ENCODE measurements at regions not wholly inside any gene's neighbourhood (a gene's known extent, or its start where the extent isn't known, plus 50 kb on each side); places are given as distances from the start of the nearest gene placed in this dataset.
A peak's percentile ranks its signal among the peaks of the same experiment; 100 is the strongest.

DNA sequence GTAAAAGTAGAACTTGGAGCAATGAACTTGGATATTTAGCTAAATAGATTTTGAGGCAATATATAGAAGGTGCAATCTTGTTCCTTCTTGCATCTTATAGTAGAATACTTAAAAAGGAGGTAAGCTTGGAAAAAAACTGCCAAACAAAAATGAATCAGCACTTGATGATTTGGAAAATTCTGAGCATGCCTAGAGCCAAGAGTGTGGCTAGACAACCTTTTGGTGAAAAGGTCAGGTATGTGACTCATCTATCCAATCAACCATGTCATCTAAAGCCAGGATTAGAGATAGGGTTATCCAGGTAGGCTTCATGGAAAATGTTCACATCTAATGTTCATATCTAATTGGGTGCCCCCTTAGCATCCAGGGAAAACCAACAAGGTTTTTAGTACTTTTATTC lies 515.0 kb downstream of the COL11A1 start:
- H3K4me1 ChIP-seq (ENCODE audit: insufficient read depth): no peaks in the 10 kb centered on the region
- H2AFZ ChIP-seq: no peak overlapping the region
- H3K79me2 ChIP-seq: no peaks in the 10 kb centered on the region
- H3K27ac ChIP-seq: no peak overlapping the region
- no peaks in the 10 kb centered on the region for H3K27me3 ChIP-seq
- TF ChIP-seq, protein P1, sequence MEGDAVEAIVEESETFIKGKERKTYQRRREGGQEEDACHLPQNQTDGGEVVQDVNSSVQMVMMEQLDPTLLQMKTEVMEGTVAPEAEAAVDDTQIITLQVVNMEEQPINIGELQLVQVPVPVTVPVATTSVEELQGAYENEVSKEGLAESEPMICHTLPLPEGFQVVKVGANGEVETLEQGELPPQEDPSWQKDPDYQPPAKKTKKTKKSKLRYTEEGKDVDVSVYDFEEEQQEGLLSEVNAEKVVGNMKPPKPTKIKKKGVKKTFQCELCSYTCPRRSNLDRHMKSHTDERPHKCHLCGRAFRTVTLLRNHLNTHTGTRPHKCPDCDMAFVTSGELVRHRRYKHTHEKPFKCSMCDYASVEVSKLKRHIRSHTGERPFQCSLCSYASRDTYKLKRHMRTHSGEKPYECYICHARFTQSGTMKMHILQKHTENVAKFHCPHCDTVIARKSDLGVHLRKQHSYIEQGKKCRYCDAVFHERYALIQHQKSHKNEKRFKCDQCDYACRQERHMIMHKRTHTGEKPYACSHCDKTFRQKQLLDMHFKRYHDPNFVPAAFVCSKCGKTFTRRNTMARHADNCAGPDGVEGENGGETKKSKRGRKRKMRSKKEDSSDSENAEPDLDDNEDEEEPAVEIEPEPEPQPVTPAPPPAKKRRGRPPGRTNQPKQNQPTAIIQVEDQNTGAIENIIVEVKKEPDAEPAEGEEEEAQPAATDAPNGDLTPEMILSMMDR (IDR thresholded peaks at IDR 0.05; ENCODE audit: poor library complexity): no peak
- no peak for TF ChIP-seq EZH2phosphoT487 (IDR thresholded peaks at IDR 0.05; ENCODE audit: low read depth, severe bottlenecking, unreplicated experiment)
- TF ChIP-seq EZH2 (IDR thresholded peaks at IDR 0.05; ENCODE audit: borderline replicate concordance): no peak
- H3K9me3 ChIP-seq (ENCODE audit: low read depth): no peaks in the 10 kb centered on the region
- no peaks in the 10 kb centered on the region for H3K9me2 ChIP-seq (replicated peaks; ENCODE audit: insufficient read depth)
- H3K36me3 ChIP-seq (replicated peaks; ENCODE audit: insufficient read depth, low read depth): no peaks in the 10 kb centered on the region
- no peak for DNase-seq (ENCODE audit: low spot score)
- H3K4me2 ChIP-seq: no peak overlapping the region
- H4K20me1 ChIP-seq (ENCODE audit: insufficient read depth, poor library complexity, severe bottlenecking): no peaks in the 10 kb centered on the region
- no peak overlapping the region for H3K4me3 ChIP-seq

DNA sequence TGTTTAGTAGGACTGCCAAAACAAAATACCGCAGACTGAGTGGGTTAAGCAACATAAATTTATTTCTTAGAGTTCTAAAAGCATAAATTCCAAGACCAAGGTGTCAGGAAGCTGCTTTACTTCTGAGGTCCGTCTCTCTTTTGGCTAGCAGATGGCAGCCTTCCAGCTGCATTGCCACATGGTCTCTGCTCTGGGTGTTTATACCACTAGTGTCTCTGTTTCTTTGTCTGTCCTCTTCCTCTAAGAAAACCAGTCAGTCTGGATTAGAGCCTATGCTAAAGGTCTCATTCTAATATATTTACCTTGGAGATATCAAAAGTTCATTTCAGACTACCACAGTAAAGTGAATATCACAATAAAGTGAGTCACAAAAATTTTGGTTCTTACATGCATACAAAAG lies 519.8 kb downstream of the COL11A1 start:
- TF ChIP-seq, protein P1 (IDR thresholded peaks at IDR 0.05; ENCODE audit: poor library complexity): no peak
- TF ChIP-seq EZH2 (IDR thresholded peaks at IDR 0.05; ENCODE audit: borderline replicate concordance) (no peak), EZH2phosphoT487 (IDR thresholded peaks at IDR 0.05; ENCODE audit: low read depth, severe bottlenecking, unreplicated experiment) (no peak)
- Histone ChIP-seq H3K79me2 (no peaks in the 10 kb centered on the region), H3K27ac (no peak overlapping the region), H3K36me3 (replicated peaks; ENCODE audit: insufficient read depth, low read depth) (no peaks in the 10 kb centered on the region), H3K9me2 (replicated peaks; ENCODE audit: insufficient read depth) (no peaks in the 10 kb centered on the region), H3K27me3 (no peaks in the 10 kb centered on the region), H2AFZ (no peak overlapping the region), H3K4me1 (ENCODE audit: insufficient read depth) (no peaks in the 10 kb centered on the region), H4K20me1 (ENCODE audit: insufficient read depth, poor library complexity, severe bottlenecking) (no peaks in the 10 kb centered on the region), H3K4me2 (no peak overlapping the region), H3K9me3 (ENCODE audit: low read depth) (no peaks in the 10 kb centered on the region), H3K4me3 (no peak overlapping the region)
- WGBS (ENCODE audit: low lambda C conversion rate, missing lambda C conversion rate): 64% methylated on average over 2 of the region's 2 CpGs
- peak; percentile 7 for DNase-seq (ENCODE audit: low spot score)

DNA sequence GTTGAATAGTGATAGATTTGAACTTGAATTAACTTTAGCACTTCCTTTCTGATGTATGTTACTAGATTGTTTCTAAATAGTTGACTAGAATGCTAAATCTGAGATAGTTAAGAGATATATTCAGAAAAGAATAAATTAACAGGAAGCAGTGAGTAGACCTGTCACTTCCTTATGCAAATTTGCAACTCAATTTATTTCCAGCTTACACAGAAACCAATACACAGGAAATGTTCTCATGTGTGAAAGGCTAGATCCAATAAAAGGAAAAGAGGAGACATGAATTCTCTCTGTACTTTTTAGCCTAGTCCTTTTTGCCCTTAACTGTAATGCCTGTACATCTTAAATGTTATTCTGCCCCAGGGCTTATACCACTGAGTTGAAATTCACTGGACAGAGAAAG lies 522.3 kb downstream of the COL11A1 start:
- TF ChIP-seq, protein P1 (IDR thresholded peaks at IDR 0.05; ENCODE audit: poor library complexity): no peak
- TF ChIP-seq EZH2 (IDR thresholded peaks at IDR 0.05; ENCODE audit: borderline replicate concordance) (no peak), EZH2phosphoT487 (IDR thresholded peaks at IDR 0.05; ENCODE audit: low read depth, severe bottlenecking, unreplicated experiment) (no peak)
- no peaks in the 10 kb centered on the region for H4K20me1 ChIP-seq (ENCODE audit: insufficient read depth, poor library complexity, severe bottlenecking)
- H3K4me1 ChIP-seq (ENCODE audit: insufficient read depth): no peaks in the 10 kb centered on the region
- no peaks in the 10 kb centered on the region for H3K79me2 ChIP-seq
- H3K27ac ChIP-seq: no peak overlapping the region
- no peaks in the 10 kb centered on the region for H3K9me3 ChIP-seq (ENCODE audit: low read depth)
- H3K4me2 ChIP-seq: no peak overlapping the region
- H3K9me2 ChIP-seq (replicated peaks; ENCODE audit: insufficient read depth): no peaks in the 10 kb centered on the region
- no peak overlapping the region for H3K4me3 ChIP-seq
- no peak for DNase-seq (ENCODE audit: low spot score)
- H3K27me3 ChIP-seq: no peaks in the 10 kb centered on the region
- H2AFZ ChIP-seq: no peak overlapping the region
- H3K36me3 ChIP-seq (replicated peaks; ENCODE audit: insufficient read depth, low read depth): no peaks in the 10 kb centered on the region

DNA sequence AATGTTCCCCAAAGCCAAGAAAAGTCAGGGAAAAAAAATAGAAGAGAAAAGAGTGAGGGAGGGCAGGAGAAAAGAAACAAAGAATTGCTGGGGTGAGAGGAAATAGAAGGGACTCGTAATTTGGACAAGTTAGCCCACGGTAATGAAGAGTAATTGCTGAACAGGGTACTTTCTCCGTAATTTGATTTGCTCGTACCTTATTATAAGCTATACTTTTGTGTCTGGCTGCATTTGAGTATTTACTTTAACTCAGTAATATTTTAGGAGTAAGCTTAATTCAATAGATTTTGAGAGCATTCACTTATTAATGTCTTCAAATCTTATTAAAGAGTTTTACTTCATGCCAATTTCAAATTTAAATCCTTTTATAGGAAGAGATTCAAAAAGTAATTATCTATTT lies 527.5 kb downstream of the COL11A1 start:
- DNase-seq (ENCODE audit: low spot score): no peak
- H2AFZ ChIP-seq: no peak overlapping the region
- no peaks in the 10 kb centered on the region for H3K4me1 ChIP-seq (ENCODE audit: insufficient read depth)
- no peaks in the 10 kb centered on the region for H3K36me3 ChIP-seq (replicated peaks; ENCODE audit: insufficient read depth, low read depth)
- H3K27me3 ChIP-seq: no peaks in the 10 kb centered on the region
- no peak overlapping the region for H3K4me3 ChIP-seq
- 91% methylated on average over 4 of the region's 4 CpGs for WGBS (ENCODE audit: low lambda C conversion rate, missing lambda C conversion rate)
- TF ChIP-seq EZH2phosphoT487 (IDR thresholded peaks at IDR 0.05; ENCODE audit: low read depth, severe bottlenecking, unreplicated experiment): no peak
- no peak for TF ChIP-seq EZH2 (IDR thresholded peaks at IDR 0.05; ENCODE audit: borderline replicate concordance)
- TF ChIP-seq, protein P1 (IDR thresholded peaks at IDR 0.05; ENCODE audit: poor library complexity): no peak
- no peaks in the 10 kb centered on the region for H3K79me2 ChIP-seq
- H3K27ac ChIP-seq: no peak overlapping the region
- H3K9me2 ChIP-seq (replicated peaks; ENCODE audit: insufficient read depth): no peaks in the 10 kb centered on the region
- H3K9me3 ChIP-seq (ENCODE audit: low read depth): no peaks in the 10 kb centered on the region
- no peaks in the 10 kb centered on the region for H4K20me1 ChIP-seq (ENCODE audit: insufficient read depth, poor library complexity, severe bottlenecking)
- no peak overlapping the region for H3K4me2 ChIP-seq
